ENCODE measurements at regions not wholly inside any gene's neighbourhood (a gene's known extent, or its start where the extent isn't known, plus 50 kb on each side); places are given as distances from the start of the nearest gene placed in this dataset.

DNA sequence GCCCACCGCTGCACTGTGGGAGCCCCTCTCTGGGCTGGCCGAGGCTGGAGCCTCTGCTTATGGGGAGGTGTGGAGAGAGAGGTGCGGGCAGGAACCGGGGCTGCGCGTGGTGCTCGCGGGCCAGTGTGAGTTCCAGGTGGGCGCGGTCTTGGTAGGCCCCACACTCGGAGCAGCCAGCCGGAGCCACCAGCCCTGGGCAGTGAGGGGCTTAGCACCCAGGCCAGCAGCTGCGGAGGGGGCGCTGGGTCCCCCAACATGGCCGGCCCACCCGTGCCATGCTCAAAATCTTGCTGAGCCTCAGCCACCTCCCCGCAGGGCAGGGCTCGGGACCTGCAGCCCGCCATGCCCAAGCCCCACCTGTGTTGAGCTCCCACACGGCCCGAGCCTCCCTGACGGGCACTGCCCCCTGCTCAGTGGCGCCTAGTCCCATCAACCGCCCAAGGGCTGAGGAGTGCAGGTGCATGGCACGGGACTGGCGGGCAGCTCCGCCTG, 856.8 kb upstream of the CELF2 start:
- H3K36me3 Mint-ChIP-seq (ENCODE audit: insufficient read depth) = peaks cover 3% of the 10 kb centered on the region
- peaks cover 19% of the 10 kb centered on the region for H3K9me3 Mint-ChIP-seq (ENCODE audit: low read depth)
- H3K27me3 Mint-ChIP-seq = no peaks in the 10 kb centered on the region
- no peak for DNase-seq (ENCODE audit: low spot score, unreplicated experiment)
- TF ChIP-seq, protein P1, sequence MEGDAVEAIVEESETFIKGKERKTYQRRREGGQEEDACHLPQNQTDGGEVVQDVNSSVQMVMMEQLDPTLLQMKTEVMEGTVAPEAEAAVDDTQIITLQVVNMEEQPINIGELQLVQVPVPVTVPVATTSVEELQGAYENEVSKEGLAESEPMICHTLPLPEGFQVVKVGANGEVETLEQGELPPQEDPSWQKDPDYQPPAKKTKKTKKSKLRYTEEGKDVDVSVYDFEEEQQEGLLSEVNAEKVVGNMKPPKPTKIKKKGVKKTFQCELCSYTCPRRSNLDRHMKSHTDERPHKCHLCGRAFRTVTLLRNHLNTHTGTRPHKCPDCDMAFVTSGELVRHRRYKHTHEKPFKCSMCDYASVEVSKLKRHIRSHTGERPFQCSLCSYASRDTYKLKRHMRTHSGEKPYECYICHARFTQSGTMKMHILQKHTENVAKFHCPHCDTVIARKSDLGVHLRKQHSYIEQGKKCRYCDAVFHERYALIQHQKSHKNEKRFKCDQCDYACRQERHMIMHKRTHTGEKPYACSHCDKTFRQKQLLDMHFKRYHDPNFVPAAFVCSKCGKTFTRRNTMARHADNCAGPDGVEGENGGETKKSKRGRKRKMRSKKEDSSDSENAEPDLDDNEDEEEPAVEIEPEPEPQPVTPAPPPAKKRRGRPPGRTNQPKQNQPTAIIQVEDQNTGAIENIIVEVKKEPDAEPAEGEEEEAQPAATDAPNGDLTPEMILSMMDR (IDR thresholded peaks at IDR 0.05; ENCODE audit: unreplicated experiment) = no peak
- no peak overlapping the region for H3K4me3 Mint-ChIP-seq (ENCODE audit: low read depth)
- H3K27ac Mint-ChIP-seq = no peak overlapping the region
- peaks cover 2% of the 10 kb centered on the region for H3K4me1 Mint-ChIP-seq (ENCODE audit: low read depth)

DNA sequence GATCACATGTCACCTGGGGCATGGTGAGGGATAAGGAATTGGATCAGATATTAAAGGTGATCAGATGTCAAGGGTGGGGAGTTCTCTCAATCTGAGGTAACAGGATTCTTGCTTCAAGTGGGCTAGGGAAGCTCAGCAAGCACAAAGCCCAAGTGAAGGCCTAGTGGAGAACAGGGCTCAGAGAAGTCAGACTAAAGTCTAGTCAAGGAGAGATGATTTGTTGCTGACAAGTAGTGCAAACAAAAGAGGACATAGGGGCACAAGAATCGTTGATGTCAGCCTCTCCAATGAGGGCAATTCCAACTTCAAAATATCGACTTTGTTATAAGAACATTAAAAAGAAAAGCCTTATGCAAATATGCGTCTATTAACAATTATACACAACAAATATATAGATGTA, 852.8 kb upstream of the CELF2 start:
- Mint-ChIP-seq H3K27me3 (no peaks in the 10 kb centered on the region), H3K9me3 (ENCODE audit: low read depth) (peaks cover 15% of the 10 kb centered on the region), H3K4me1 (ENCODE audit: low read depth) (peaks cover 2% of the 10 kb centered on the region), H3K36me3 (ENCODE audit: insufficient read depth) (peaks cover 3% of the 10 kb centered on the region), H3K27ac (no peak overlapping the region), H3K4me3 (ENCODE audit: low read depth) (no peak overlapping the region)
- no peak for DNase-seq (ENCODE audit: low spot score, unreplicated experiment)
- TF ChIP-seq, protein P1 (IDR thresholded peaks at IDR 0.05; ENCODE audit: unreplicated experiment) = no peak

DNA sequence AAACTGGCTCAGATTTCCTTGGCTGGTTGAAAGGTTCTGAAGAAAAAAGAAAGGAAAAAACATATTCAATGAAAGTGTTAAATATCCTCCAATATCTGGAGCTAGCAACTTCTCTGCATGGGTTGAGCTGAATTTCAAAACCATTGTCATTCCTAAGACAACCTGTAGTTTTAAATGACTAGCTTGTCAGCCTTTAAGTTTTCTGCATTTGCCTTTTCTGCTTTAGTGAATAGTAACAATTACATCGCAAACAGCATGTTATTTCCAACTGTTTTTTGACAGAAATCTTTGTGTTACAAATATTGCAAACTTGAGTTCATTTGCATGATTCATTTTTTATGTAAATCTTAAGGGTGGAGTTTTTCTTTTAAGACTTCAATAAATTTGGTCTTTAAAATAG, 852.3 kb upstream of the CELF2 start:
- DNase-seq (ENCODE audit: low spot score, unreplicated experiment) = no peak
- H3K27ac Mint-ChIP-seq = no peak overlapping the region
- H3K27me3 Mint-ChIP-seq = no peaks in the 10 kb centered on the region
- H3K36me3 Mint-ChIP-seq (ENCODE audit: insufficient read depth) = no peaks in the 10 kb centered on the region
- TF ChIP-seq, protein P1 (IDR thresholded peaks at IDR 0.05; ENCODE audit: unreplicated experiment) = no peak
- peaks cover 2% of the 10 kb centered on the region for H3K4me1 Mint-ChIP-seq (ENCODE audit: low read depth)
- H3K9me3 Mint-ChIP-seq (ENCODE audit: low read depth) = peaks cover 9% of the 10 kb centered on the region
- no peak overlapping the region for H3K4me3 Mint-ChIP-seq (ENCODE audit: low read depth)

DNA sequence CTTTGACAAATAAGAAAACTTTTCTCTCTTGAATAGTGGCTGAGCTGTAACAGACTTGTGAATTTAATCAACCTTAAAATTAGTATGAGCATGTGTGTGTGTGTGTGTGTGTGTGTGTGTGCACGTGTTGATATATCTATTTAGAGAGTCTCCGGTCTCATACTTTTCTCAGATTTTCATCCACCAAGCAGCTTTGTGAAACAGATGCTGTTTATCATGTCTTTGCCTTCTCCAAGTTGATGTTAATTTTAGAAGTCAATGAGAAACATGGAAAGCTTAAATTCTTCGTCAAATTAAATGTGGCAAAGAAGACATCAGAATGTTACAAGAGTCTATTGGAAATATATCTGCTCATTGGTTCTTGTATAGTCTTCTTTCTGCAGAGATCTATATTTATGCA, 839.2 kb upstream of the CELF2 start:
- Mint-ChIP-seq H3K4me3 (ENCODE audit: low read depth) (no peak overlapping the region), H3K4me1 (ENCODE audit: low read depth) (peaks cover 6% of the 10 kb centered on the region), H3K27me3 (no peaks in the 10 kb centered on the region), H3K9me3 (ENCODE audit: low read depth) (peaks cover 8% of the 10 kb centered on the region), H3K27ac (no peak overlapping the region), H3K36me3 (ENCODE audit: insufficient read depth) (no peaks in the 10 kb centered on the region)
- TF ChIP-seq, protein P1 (IDR thresholded peaks at IDR 0.05; ENCODE audit: unreplicated experiment) = no peak
- DNase-seq (ENCODE audit: low spot score, unreplicated experiment) = no peak

DNA sequence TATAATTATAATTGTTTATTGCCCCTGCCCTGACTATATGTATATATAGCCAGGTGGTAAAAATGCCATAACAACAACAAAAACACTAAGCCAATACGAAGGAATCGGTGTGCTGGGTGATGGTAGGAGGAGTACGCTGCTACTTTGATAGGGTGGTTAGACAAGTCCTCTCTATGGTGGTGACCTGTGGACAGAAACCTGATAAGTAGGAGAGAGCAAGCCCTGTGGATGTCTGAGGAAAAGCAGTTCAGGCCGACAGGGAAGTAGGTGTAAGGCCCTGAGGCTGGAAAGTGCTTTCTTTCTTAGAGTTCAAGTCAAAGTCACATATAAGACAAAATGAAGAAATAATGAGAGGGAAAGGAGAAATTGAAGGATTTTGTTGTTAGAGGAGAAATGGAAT, 823.8 kb upstream of the CELF2 start:
- no peak overlapping the region for H3K4me3 Mint-ChIP-seq (ENCODE audit: low read depth)
- no peaks in the 10 kb centered on the region for H3K36me3 Mint-ChIP-seq (ENCODE audit: insufficient read depth)
- TF ChIP-seq, protein P1 (IDR thresholded peaks at IDR 0.05; ENCODE audit: unreplicated experiment) = no peak
- H3K27me3 Mint-ChIP-seq = no peaks in the 10 kb centered on the region
- DNase-seq (ENCODE audit: low spot score, unreplicated experiment) = no peak
- peaks cover 11% of the 10 kb centered on the region for H3K4me1 Mint-ChIP-seq (ENCODE audit: low read depth)
- no peak overlapping the region for H3K27ac Mint-ChIP-seq
- H3K9me3 Mint-ChIP-seq (ENCODE audit: low read depth) = no peaks in the 10 kb centered on the region

Measured in progenitor cell of endocrine pancreas (in vitro differentiated cells).